Kidney capillary endothelial cell (primary cell): ENCODE measurements at regions not wholly inside any gene's neighbourhood (a gene's known extent, or its start where the extent isn't known, plus 50 kb on each side); places are given as distances from the start of the nearest gene placed in this dataset.

Experiments
- DNase-seq: peaks from one replicate; pipeline ENCODE4 v3.0.0-alpha.2; 2018; ENCODE audit warnings: low spot score

GRCh38 chr14:96980835-96981234, 183.7 kb downstream of the VRK1 start:
- no peak for DNase-seq

- DNase-seq, result no peak
These were observed 189.3 kb downstream of the VRK1 start for GRCh38 chr14:96986256-96987085.

- no peak for DNase-seq
These were observed 189.9 kb downstream of the VRK1 start for GRCh38 chr14:96987086-96987474.

GRCh38 chr14:96987771-96988170, 190.6 kb downstream of the VRK1 start:
- DNase-seq, result no peak

- no peak for DNase-seq
These were observed 192.1 kb downstream of the VRK1 start for GRCh38 chr14:96989306-96989705.

GRCh38 chr14:96991226-96991625, 194.0 kb downstream of the VRK1 start:
- DNase-seq, result no peak

- no peak for DNase-seq
These were observed 197.8 kb downstream of the VRK1 start for GRCh38 chr14:96994999-96995398.

GRCh38 chr14:96997269-96997668, 200.1 kb downstream of the VRK1 start:
- DNase-seq, result no peak

GRCh38 chr14:96997996-96998395, 200.8 kb downstream of the VRK1 start:
- DNase-seq, result no peak

GRCh38 chr14:96999654-97000155, 202.5 kb downstream of the VRK1 start:
- no peak for DNase-seq

GRCh38 chr14:97002454-97002853, 205.3 kb downstream of the VRK1 start:
- no peak for DNase-seq

GRCh38 chr14:97005934-97006333, 208.8 kb downstream of the VRK1 start:
- DNase-seq, result no peak

- no peak for DNase-seq
These were observed 213.4 kb downstream of the VRK1 start for GRCh38 chr14:97010491-97011160.

- DNase-seq, result no peak
These were observed 216.7 kb downstream of the VRK1 start for GRCh38 chr14:97013878-97014277.

GRCh38 chr14:97021001-97021400, 223.8 kb downstream of the VRK1 start:
- no peak for DNase-seq

GRCh38 chr14:97021571-97022168, 224.5 kb downstream of the VRK1 start:
- no peak for DNase-seq

- no peak for DNase-seq
These were observed 225.6 kb downstream of the VRK1 start for GRCh38 chr14:97022741-97023140.

- DNase-seq, result no peak
These were observed 226.7 kb downstream of the VRK1 start for GRCh38 chr14:97023871-97024270.

GRCh38 chr14:97024300-97024699, 227.1 kb downstream of the VRK1 start:
- no peak for DNase-seq

GRCh38 chr14:97025722-97026121, 228.5 kb downstream of the VRK1 start:
- no peak for DNase-seq

GRCh38 chr14:97027256-97027999, 230.2 kb downstream of the VRK1 start:
- no peak for DNase-seq

GRCh38 chr14:97028382-97028781, 231.2 kb downstream of the VRK1 start:
- no peak for DNase-seq
